ENCODE measurements at regions not wholly inside any gene's neighbourhood (a gene's known extent, or its start where the extent isn't known, plus 50 kb on each side); places are given as distances from the start of the nearest gene placed in this dataset.

DNA sequence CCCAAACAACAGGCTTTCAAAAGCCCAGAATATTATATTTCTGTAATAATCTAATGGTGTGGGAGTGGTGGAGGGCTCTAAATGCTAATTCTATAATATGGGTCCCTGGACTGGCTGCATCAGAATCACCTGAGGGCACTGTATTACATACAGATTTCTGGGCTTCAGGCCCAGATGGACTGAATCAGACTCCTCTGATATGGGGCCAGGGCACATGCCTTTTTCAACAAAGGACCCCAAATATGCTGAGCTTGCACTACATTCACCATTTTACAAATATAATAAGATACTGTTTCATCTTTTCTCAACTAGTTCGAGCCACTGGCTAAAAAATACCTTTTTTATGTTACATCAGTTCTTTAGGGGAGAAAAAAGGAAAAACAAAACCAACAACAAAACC is 309.7 kb downstream of the MAP2K6 start:
- H3K9me3 Mint-ChIP-seq = no peaks in the 10 kb centered on the region
- H3K4me1 Mint-ChIP-seq = peaks cover 3% of the 10 kb centered on the region

DNA sequence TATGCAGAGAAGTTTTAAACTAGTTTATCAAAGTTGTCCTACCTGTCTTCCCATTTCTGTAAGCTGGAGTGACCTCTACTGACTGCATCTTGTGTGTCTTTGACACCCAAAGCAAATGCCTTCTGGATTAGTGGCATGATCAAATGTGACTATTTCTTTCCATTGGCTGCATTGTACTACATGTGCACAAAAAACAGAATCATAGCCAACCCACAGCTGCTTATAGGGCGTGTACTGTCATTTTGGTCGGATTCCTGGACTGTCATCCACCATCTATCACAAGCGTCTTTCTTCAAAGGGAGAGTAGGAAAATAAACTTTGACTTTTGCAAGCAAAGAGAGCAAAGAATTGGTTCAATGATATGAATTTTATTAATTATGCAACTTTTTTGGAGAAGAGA is 310.6 kb downstream of the MAP2K6 start:
- TF ChIP-seq, protein P1, sequence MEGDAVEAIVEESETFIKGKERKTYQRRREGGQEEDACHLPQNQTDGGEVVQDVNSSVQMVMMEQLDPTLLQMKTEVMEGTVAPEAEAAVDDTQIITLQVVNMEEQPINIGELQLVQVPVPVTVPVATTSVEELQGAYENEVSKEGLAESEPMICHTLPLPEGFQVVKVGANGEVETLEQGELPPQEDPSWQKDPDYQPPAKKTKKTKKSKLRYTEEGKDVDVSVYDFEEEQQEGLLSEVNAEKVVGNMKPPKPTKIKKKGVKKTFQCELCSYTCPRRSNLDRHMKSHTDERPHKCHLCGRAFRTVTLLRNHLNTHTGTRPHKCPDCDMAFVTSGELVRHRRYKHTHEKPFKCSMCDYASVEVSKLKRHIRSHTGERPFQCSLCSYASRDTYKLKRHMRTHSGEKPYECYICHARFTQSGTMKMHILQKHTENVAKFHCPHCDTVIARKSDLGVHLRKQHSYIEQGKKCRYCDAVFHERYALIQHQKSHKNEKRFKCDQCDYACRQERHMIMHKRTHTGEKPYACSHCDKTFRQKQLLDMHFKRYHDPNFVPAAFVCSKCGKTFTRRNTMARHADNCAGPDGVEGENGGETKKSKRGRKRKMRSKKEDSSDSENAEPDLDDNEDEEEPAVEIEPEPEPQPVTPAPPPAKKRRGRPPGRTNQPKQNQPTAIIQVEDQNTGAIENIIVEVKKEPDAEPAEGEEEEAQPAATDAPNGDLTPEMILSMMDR (conservative IDR thresholded peaks at IDR 0.05) = no peak
- Mint-ChIP-seq H3K4me3 (no peak overlapping the region), H3K4me1 (peaks cover 3% of the 10 kb centered on the region), H3K9me3 (no peaks in the 10 kb centered on the region), H3K27me3 (ENCODE audit: low read depth) (no peaks in the 10 kb centered on the region), H3K27ac (ENCODE audit: unreplicated experiment) (no peak overlapping the region), H3K36me3 (ENCODE audit: low read depth) (no peaks in the 10 kb centered on the region)
- DNase-seq (ENCODE audit: low read depth, low spot score) = no peak

More for the DNA sequence above, 309.7 kb downstream of the MAP2K6 start:
- no peak for DNase-seq (ENCODE audit: low read depth, low spot score)
- Mint-ChIP-seq H3K36me3 (ENCODE audit: low read depth) (no peaks in the 10 kb centered on the region), H3K4me3 (no peak overlapping the region), H3K27ac (ENCODE audit: unreplicated experiment) (no peak overlapping the region), H3K27me3 (ENCODE audit: low read depth) (no peaks in the 10 kb centered on the region)
- TF ChIP-seq, protein P1 (conservative IDR thresholded peaks at IDR 0.05) = no peak

DNA sequence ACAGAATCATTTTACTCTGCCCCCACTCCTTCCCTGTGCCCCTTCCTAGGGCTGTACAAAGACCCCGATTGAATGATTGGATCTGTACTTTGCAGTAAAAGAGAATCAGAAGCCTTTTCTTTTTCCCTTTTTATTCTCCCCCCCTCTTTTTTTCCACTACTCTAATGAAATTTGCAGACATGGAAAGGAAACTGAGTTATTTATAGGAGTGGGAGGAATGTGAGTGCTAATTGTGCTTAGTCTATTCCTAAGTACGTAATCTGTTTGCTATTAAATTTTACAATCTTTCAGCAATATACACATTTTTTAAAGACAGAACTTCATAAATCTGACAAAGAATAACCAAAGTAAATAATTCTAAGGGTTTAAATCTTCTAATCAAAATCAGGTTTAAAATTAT is 314.3 kb downstream of the MAP2K6 start:
- H3K4me1 Mint-ChIP-seq = peaks cover 3% of the 10 kb centered on the region
- H3K27me3 Mint-ChIP-seq (ENCODE audit: low read depth) = no peaks in the 10 kb centered on the region
- no peak overlapping the region for H3K4me3 Mint-ChIP-seq
- TF ChIP-seq, protein P1 (conservative IDR thresholded peaks at IDR 0.05) = no peak
- no peaks in the 10 kb centered on the region for H3K9me3 Mint-ChIP-seq
- no peak overlapping the region for H3K27ac Mint-ChIP-seq (ENCODE audit: unreplicated experiment)
- H3K36me3 Mint-ChIP-seq (ENCODE audit: low read depth) = no peaks in the 10 kb centered on the region
- no peak for DNase-seq (ENCODE audit: low read depth, low spot score)

DNA sequence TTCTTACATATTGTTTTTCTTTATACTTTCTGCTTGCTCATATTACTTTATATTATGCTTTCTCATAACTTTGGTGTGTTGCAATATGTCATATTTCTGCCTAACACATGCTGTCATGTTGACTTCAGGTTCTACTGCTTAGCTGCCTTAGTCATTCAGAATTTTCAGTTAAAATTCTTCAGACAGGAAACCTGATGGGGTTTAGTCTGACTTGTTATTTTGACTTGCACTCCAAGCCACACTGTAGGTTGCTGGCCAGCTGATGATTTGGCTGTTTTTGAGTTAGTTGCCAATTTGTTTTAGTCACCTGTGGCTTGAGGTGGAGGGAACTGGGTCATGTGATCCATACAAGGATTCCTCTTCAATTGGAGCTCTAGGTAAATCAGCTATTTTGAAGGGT is 315.4 kb downstream of the MAP2K6 start:
- peaks cover 3% of the 10 kb centered on the region for H3K4me1 Mint-ChIP-seq
- H3K27ac Mint-ChIP-seq (ENCODE audit: unreplicated experiment) = no peak overlapping the region
- H3K4me3 Mint-ChIP-seq = no peak overlapping the region
- TF ChIP-seq, protein P1 (conservative IDR thresholded peaks at IDR 0.05) = no peak
- no peaks in the 10 kb centered on the region for H3K36me3 Mint-ChIP-seq (ENCODE audit: low read depth)
- no peak for DNase-seq (ENCODE audit: low read depth, low spot score)
- H3K27me3 Mint-ChIP-seq (ENCODE audit: low read depth) = no peaks in the 10 kb centered on the region
- H3K9me3 Mint-ChIP-seq = no peaks in the 10 kb centered on the region

DNA sequence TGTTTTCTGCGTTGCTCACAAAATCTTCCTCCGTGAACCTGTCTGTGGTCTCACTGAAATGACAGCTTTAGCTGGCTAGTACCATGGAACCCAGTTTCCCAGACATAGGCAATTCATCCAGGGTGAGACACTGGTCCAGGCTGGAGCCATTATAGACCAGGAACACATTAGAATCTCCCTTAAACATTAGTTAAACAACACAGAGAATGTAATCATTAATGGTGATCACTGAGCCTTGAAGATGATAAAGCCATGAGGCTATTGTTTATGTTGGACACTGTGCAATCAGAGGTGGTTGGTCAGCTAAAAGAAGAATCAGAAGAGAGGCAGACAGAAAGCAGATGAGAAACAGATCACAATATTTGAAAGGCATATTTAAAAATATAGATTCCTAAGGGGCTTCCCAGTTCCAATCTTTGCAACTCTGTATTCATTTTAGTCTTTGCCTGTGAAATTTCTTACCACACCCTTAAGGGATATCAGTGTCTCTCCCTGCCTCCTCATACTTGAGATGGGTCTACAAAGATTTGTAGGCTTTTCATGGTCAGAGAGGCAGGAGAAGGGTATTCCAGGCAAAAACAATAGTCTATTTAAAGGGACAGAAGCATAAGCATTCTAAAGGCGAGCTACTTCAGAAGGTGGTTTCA is 317.9 kb downstream of the MAP2K6 start:
- H3K9me3 Mint-ChIP-seq = peaks cover 10% of the 10 kb centered on the region
- H3K36me3 Mint-ChIP-seq (ENCODE audit: low read depth) = no peaks in the 10 kb centered on the region
- no peaks in the 10 kb centered on the region for H3K27me3 Mint-ChIP-seq (ENCODE audit: low read depth)
- TF ChIP-seq, protein P1 (conservative IDR thresholded peaks at IDR 0.05) = no peak
- H3K27ac Mint-ChIP-seq (ENCODE audit: unreplicated experiment) = no peak overlapping the region
- no peaks in the 10 kb centered on the region for H3K4me1 Mint-ChIP-seq
- H3K4me3 Mint-ChIP-seq = no peak overlapping the region
- DNase-seq (ENCODE audit: low read depth, low spot score) = no peak
